SU-DHL-6 (cell line): ENCODE measurements at regions not wholly inside any gene's neighbourhood (a gene's known extent, or its start where the extent isn't known, plus 50 kb on each side); places are given as distances from the start of the nearest gene placed in this dataset.

Source experiments
- H2AFZ ChIP-seq: fragments of 200-600 bp; sonication (generic); 2 replicates; pipeline ENCODE4 v1.6.1; 2014; ENCODE audit warnings: low read depth, mild to moderate bottlenecking, moderate library complexity, mixed read lengths, antibody characterized with exemption, low read length; ENCODE audit not compliant: severe bottlenecking
- H3F3A ChIP-seq: fragments of 200-600 bp; shearing (Covaris generic); 2 replicates; pipeline ENCODE4 v1.6.0; 2016; ENCODE audit warnings: antibody characterized with exemption, mild to moderate bottlenecking; ENCODE audit not compliant: insufficient read depth
- H3K27ac ChIP-seq: fragments of 200-600 bp; sonication (generic); 2 replicates; pipeline ENCODE4 v1.5.1; 2016; ENCODE audit warnings: low read depth, mild to moderate bottlenecking, low read length, moderate library complexity, mixed read lengths
- H3K27me3 ChIP-seq: fragments of 200-600 bp; sonication (generic), shearing (Covaris generic); 2 replicates; pipeline ENCODE4 v1.6.0; 2014; ENCODE audit warnings: mild to moderate bottlenecking, low read length
- H3K36me3 ChIP-seq: fragments of 200-600 bp; sonication (generic); 2 replicates; pipeline ENCODE4 v1.6.1; 2014; ENCODE audit warnings: mild to moderate bottlenecking, low read length, mixed read lengths
- H3K4me2 ChIP-seq: fragments of 300-600, 200-600 bp; shearing (Covaris generic), sonication (generic); 2 replicates; pipeline ENCODE4 v1.6.0; 2014; ENCODE audit warnings: low read length, low read depth, mild to moderate bottlenecking; ENCODE audit not compliant: poor library complexity, severe bottlenecking
- H3K4me3 ChIP-seq: fragments of 200-600 bp; sonication (generic); 2 replicates; pipeline ENCODE4 v1.5.1; 2014; ENCODE audit warnings: antibody characterized with exemption, low read length, mild to moderate bottlenecking, mixed read lengths; ENCODE audit not compliant: insufficient read depth, poor library complexity, severe bottlenecking
- H3K79me2 ChIP-seq: fragments of 200-600 bp; sonication (generic); 2 replicates; pipeline ENCODE4 v1.6.1; 2014; ENCODE audit warnings: mild to moderate bottlenecking, low read length, moderate library complexity; ENCODE audit not compliant: insufficient read depth
- H3K9ac ChIP-seq: fragments of 200-600 bp; sonication (generic); 2 replicates; pipeline ENCODE4 v1.7.0; 2014; ENCODE audit warnings: mild to moderate bottlenecking, low read length
- H3K9me2 ChIP-seq: fragments of 200-600 bp; sonication (generic); replicated peaks from 2 replicates; pipeline ENCODE4 v1.6.1; 2014; ENCODE audit warnings: low read length; ENCODE audit not compliant: insufficient read depth
- H3K9me3 ChIP-seq: fragments of 200-600 bp; sonication (generic); 2 replicates; pipeline ENCODE4 v1.6.1; 2014; ENCODE audit warnings: low read length, mixed read lengths; ENCODE audit not compliant: insufficient read depth
- H4K20me1 ChIP-seq: fragments of 200-600 bp; sonication (generic); 2 replicates; pipeline ENCODE4 v1.6.1; 2014; ENCODE audit warnings: low read depth, mild to moderate bottlenecking, antibody characterized with exemption, low read length, moderate library complexity, mixed read lengths
- CTCF ChIP-seq: fragments of 200-600 bp; sonication (generic); IDR thresholded peaks from one replicate; pipeline ENCODE4 v1.5.1; 2017; ENCODE audit warnings: antibody characterized with exemption, mild to moderate bottlenecking, low read length, moderate library complexity; ENCODE audit not compliant: insufficient read depth, poor library complexity, severe bottlenecking
- EZH2phosphoT487 ChIP-seq: fragments of 200-600 bp; sonication (generic), shearing (Covaris generic); conservative IDR thresholded peaks from 2 replicates; pipeline ENCODE4 v1.6.1; 2018; ENCODE audit warnings: mild to moderate bottlenecking, antibody characterized with exemption, low read length, moderate library complexity, mixed read lengths

GRCh38 chr9:87193925-87194868, 246.9 kb upstream of the GAS1 start:
- H2AFZ ChIP-seq: no peak overlapping the region
- H3K27ac ChIP-seq: no peak overlapping the region
- TF ChIP-seq EZH2phosphoT487 (no peak), CTCF (no peak)

GRCh38 chr9:87195306-87195705, 248.0 kb upstream of the GAS1 start:
- no peak for TF ChIP-seq CTCF
- TF ChIP-seq EZH2phosphoT487: no peak
- H3K9me2 ChIP-seq: no peaks in the 10 kb centered on the region
- no peak overlapping the region for H3K4me2 ChIP-seq
- no peak overlapping the region for H3K4me3 ChIP-seq
- H3K79me2 ChIP-seq: no peaks in the 10 kb centered on the region
- no peaks in the 10 kb centered on the region for H4K20me1 ChIP-seq
- H3K27me3 ChIP-seq: no peaks in the 10 kb centered on the region
- no peaks in the 10 kb centered on the region for H3K36me3 ChIP-seq
- no peak overlapping the region for H3K9ac ChIP-seq
- no peaks in the 10 kb centered on the region for H3F3A ChIP-seq
- H3K27ac ChIP-seq: no peak overlapping the region
- no peak overlapping the region for H2AFZ ChIP-seq
- no peaks in the 10 kb centered on the region for H3K9me3 ChIP-seq

More at GRCh38 chr9:87193925-87194868, 246.9 kb upstream of the GAS1 start:
- Histone ChIP-seq H3K79me2 (no peaks in the 10 kb centered on the region), H3K4me3 (no peak overlapping the region), H3K27me3 (no peaks in the 10 kb centered on the region), H3K4me2 (no peak overlapping the region), H3K9ac (no peak overlapping the region), H4K20me1 (no peaks in the 10 kb centered on the region), H3K9me2 (no peaks in the 10 kb centered on the region), H3F3A (no peaks in the 10 kb centered on the region), H3K9me3 (no peaks in the 10 kb centered on the region), H3K36me3 (no peaks in the 10 kb centered on the region)

- Histone ChIP-seq H3K27ac (no peak overlapping the region), H3K36me3 (no peaks in the 10 kb centered on the region), H3K9ac (no peak overlapping the region), H4K20me1 (no peaks in the 10 kb centered on the region), H2AFZ (no peak overlapping the region), H3K79me2 (no peaks in the 10 kb centered on the region), H3K4me3 (no peak overlapping the region), H3K9me3 (no peaks in the 10 kb centered on the region), H3K9me2 (no peaks in the 10 kb centered on the region), H3K27me3 (no peaks in the 10 kb centered on the region), H3F3A (no peaks in the 10 kb centered on the region), H3K4me2 (no peak overlapping the region)
- TF ChIP-seq CTCF (no peak), EZH2phosphoT487 (no peak)
These were observed 250.2 kb upstream of the GAS1 start for GRCh38 chr9:87197349-87198130.
